Panc1 (cell line): ENCODE measurements at regions not wholly inside any gene's neighbourhood (a gene's known extent, or its start where the extent isn't known, plus 50 kb on each side); places are given as distances from the start of the nearest gene placed in this dataset.
"Not testable (repeated sequence)": the region's sequence is repeated elsewhere in the genome, so short reads cannot be mapped to it uniquely, and the experiment has no call there.

Experiments
- ATAC-seq: fragments of 200-7000 bp; cut with Tn5 transposase; 2 replicates; pipeline ENCODE4 v1.9.1; 2020; ENCODE audit warnings: mild to moderate bottlenecking, moderate library complexity
- BruUV-seq: library from RNA; stranded (reverse); fragments of 400-500 nt; replicated peaks from 2 replicates; lab custom pipeline; 2021; lab: Mats Ljungman, UMichigan
- CTCF ChIA-PET: fragments of 300-600 bp; sonication (Branson Sonifier 250); formaldehyde crosslinking; loops from one replicate; lab custom pipeline; 2022; ENCODE audit warnings: antibody characterized with exemption; lab: Charles Lee
- POLR2A ChIA-PET: fragments of 300-600 bp; sonication (Branson Sonifier 250); formaldehyde crosslinking; loops from one replicate; lab custom pipeline; 2022; ENCODE audit warnings: antibody characterized with exemption; lab: Charles Lee
- DNase-seq: peaks from one replicate; pipeline ENCODE4 v3.0.0-alpha.2; 2010; ENCODE audit warnings: low read depth, low spot score
- H3K27ac ChIP-seq: 2 replicates; pipeline ENCODE4 v1.5.1; 2011; ENCODE audit warnings: mild to moderate bottlenecking, low read length, inconsistent platforms
- H3K27me3 ChIP-seq: fragments of 200-500 bp; sonication (Bioruptor generic); 2 replicates; pipeline ENCODE4 v1.6.0; 2014; ENCODE audit warnings: low read length, inconsistent platforms; ENCODE audit not compliant: control insufficient read depth, insufficient read depth
- H3K36me3 ChIP-seq: fragments of 200-500 bp; sonication (Bioruptor generic); 2 replicates; pipeline ENCODE4 v1.5.1; 2014; ENCODE audit warnings: inconsistent platforms, mild to moderate bottlenecking, low read length, moderate library complexity; ENCODE audit not compliant: control insufficient read depth, insufficient read depth
- H3K4me1 ChIP-seq: 2 replicates; pipeline ENCODE4 v1.5.1; 2011; ENCODE audit warnings: inconsistent platforms, mild to moderate bottlenecking, low read length, moderate library complexity; ENCODE audit not compliant: control insufficient read depth, insufficient read depth
- H3K4me3 ChIP-seq, 2 experiments: 2 replicates each; pipeline ENCODE4 v1.5.1; 2011 to 2012; ENCODE audit warnings: low read depth in 2 of 2, low read length in 2 of 2, mild to moderate bottlenecking in 2 of 2, inconsistent platforms in 1 of 2, moderate library complexity in 1 of 2
- H3K9me3 ChIP-seq: fragments of 200-500 bp; sonication (Bioruptor generic); 2 replicates; pipeline ENCODE4 v1.5.1; 2014; ENCODE audit warnings: low read depth, mild to moderate bottlenecking, inconsistent platforms, low read length, moderate library complexity; ENCODE audit not compliant: control insufficient read depth, insufficient read depth
- CTCF ChIP-seq: fragments of 450-650 bp; IDR thresholded peaks from 2 replicates; pipeline ENCODE4 v1.5.1; 2017; ENCODE audit warnings: mild to moderate bottlenecking
- POLR2AphosphoS5 ChIP-seq: IDR thresholded peaks from 2 replicates; pipeline ENCODE4 v1.6.1; 2012; ENCODE audit warnings: mild to moderate bottlenecking, low read depth, low read length, moderate library complexity
- REST ChIP-seq, 2 experiments: IDR thresholded peaks; 2 replicates each; pipeline ENCODE4 v1.6.1; 2011 to 2012; ENCODE audit warnings: low read depth in 2 of 2, control low read depth in 1 of 2, low read length in 1 of 2, mild to moderate bottlenecking in 1 of 2, moderate library complexity in 1 of 2; ENCODE audit not compliant: insufficient read depth in 1 of 2
- SIN3A ChIP-seq: IDR thresholded peaks from 2 replicates; pipeline ENCODE4 v1.6.1; 2012; ENCODE audit warnings: low read depth, mild to moderate bottlenecking, low read length, moderate library complexity, borderline replicate concordance; ENCODE audit not compliant: insufficient read depth
- TCF7L2 ChIP-seq: IDR thresholded peaks from 2 replicates; pipeline ENCODE4 v1.6.1; 2011; ENCODE audit warnings: mild to moderate bottlenecking, low read depth, low read length, inconsistent platforms
- in situ Hi-C: cut with HindIII; loops from 2 replicates; pipeline ENCODE4 v1.10.0; 2016; ENCODE audit warnings: low sequenced_read_pairs, low pct_unique_long_range_greater_than_20kb
- intact Hi-C: fragments of 100-400 bp; cut with micrococcal nuclease; formaldehyde crosslinking; loops from one replicate; pipeline ENCODE4 v1.10.0; 2022; ENCODE audit not compliant: unreplicated experiment

- POLR2A ChIA-PET = no interaction called here
- TF ChIP-seq POLR2AphosphoS5 = no peak
- no peak for TF ChIP-seq CTCF
- no peak for TF ChIP-seq REST (IDR thresholded peaks at IDR 0.05; ENCODE audit: insufficient read depth in 1 of 2, low read depth in 2 of 2, low read length in 1 of 2)
- no peak for TF ChIP-seq SIN3A
- no peak for TF ChIP-seq TCF7L2
- Histone ChIP-seq H3K4me3 (no peak overlapping the region), H3K36me3 (no peaks in the 10 kb centered on the region), H3K27ac (no peak overlapping the region), H3K27me3 (no peaks in the 10 kb centered on the region), H3K9me3 (no peaks in the 10 kb centered on the region), H3K4me1 (no peaks in the 10 kb centered on the region)
- intact Hi-C loops = no loop called here
- CTCF ChIA-PET = no interaction called here
- no TSS peak for BruUV-seq
- no peak for DNase-seq
- no peak for ATAC-seq
- in situ Hi-C loops = no loop called here
Measured at GRCh38 chr3:164730815-164731360, 347.4 kb downstream of the SI start.

- intact Hi-C loops (no loop called here), in situ Hi-C loops (no loop called here)
- H3K36me3 ChIP-seq = no peaks in the 10 kb centered on the region
- no peak for TF ChIP-seq SIN3A
- TF ChIP-seq POLR2AphosphoS5 = no peak
- TF ChIP-seq CTCF = no peak
- no peak for TF ChIP-seq REST (IDR thresholded peaks at IDR 0.05; ENCODE audit: insufficient read depth in 1 of 2, low read depth in 2 of 2, low read length in 1 of 2)
- TF ChIP-seq TCF7L2 = no peak
- no peak overlapping the region for H3K27ac ChIP-seq
- no TSS peak for BruUV-seq
- CTCF ChIA-PET = no interaction called here
- ATAC-seq (no peak), DNase-seq (no peak)
- POLR2A ChIA-PET = no interaction called here
- H3K27me3 ChIP-seq = no peaks in the 10 kb centered on the region
- no peaks in the 10 kb centered on the region for H3K4me1 ChIP-seq
- no peak overlapping the region for H3K4me3 ChIP-seq
- H3K9me3 ChIP-seq = no peaks in the 10 kb centered on the region
Measured at GRCh38 chr3:164723396-164723795, 354.9 kb downstream of the SI start.

GRCh38 chr3:164702808-164703207 is 375.5 kb downstream of the SI start:
- in situ Hi-C loops, ATAC-seq, H3K27ac ChIP-seq, H3K4me1 ChIP-seq, H3K27me3 ChIP-seq, H3K36me3 ChIP-seq, intact Hi-C loops, BruUV-seq, H3K9me3 ChIP-seq, DNase-seq, H3K4me3 ChIP-seq, POLR2A ChIA-PET, CTCF ChIA-PET: not testable (repeated sequence)
